HCT116 (cell line): ENCODE measurements at regions not wholly inside any gene's neighbourhood (a gene's known extent, or its start where the extent isn't known, plus 50 kb on each side); places are given as distances from the start of the nearest gene placed in this dataset.

ENCODE experiments used
- ATAC-seq: fragments of 200-7000 bp; cut with Tn5 transposase; 2 replicates; pipeline ENCODE4 v1.9.1; 2020; ENCODE audit warnings: mild to moderate bottlenecking, moderate library complexity
- BruUV-seq: library from RNA; stranded (reverse); fragments of 400-500 nt; replicated peaks from 2 replicates; lab custom pipeline; 2021; lab: Mats Ljungman, UMichigan
- CTCF ChIA-PET: fragments of 300-600 bp; sonication (Branson Sonifier 250); formaldehyde crosslinking; loops from one replicate; lab custom pipeline; 2021; ENCODE audit warnings: antibody characterized with exemption; lab: Charles Lee
- POLR2A ChIA-PET: fragments of 300-600, 350-600 bp; sonication (Branson Sonifier 250); formaldehyde crosslinking; loops from one replicate; lab custom pipeline; 2021; ENCODE audit warnings: antibody characterized with exemption; lab: Charles Lee
- RAD21 ChIA-PET, 2 experiments: fragments of 300-600 bp; sonication (Branson Sonifier 250); formaldehyde crosslinking; loops; one replicate each; lab custom pipeline; 2023; ENCODE audit warnings: low total read pairs in 2 of 2; ENCODE audit not compliant: uncharacterized antibody in 2 of 2, unreplicated experiment in 2 of 2, low non-redundant PET in 1 of 2; lab: Charles Lee
- DNase-seq: peaks from one replicate; pipeline ENCODE4 v3.0.0-alpha.2; 2010; ENCODE audit warnings: low read depth, low spot score
- H2AFZ ChIP-seq: fragments of 200-600 bp; shearing (Covaris generic), sonication (generic); 2 replicates; pipeline ENCODE4 v1.6.1; 2017; ENCODE audit warnings: low read depth, mixed run types, mixed read lengths, antibody characterized with exemption, low read length; ENCODE audit not compliant: poor library complexity, severe bottlenecking
- H3K27ac ChIP-seq: 2 replicates; pipeline ENCODE4 v1.5.1; 2012; ENCODE audit warnings: low read depth, low read length
- H3K27me3 ChIP-seq: fragments of 200-600 bp; sonication (generic); 2 replicates; pipeline ENCODE4 v1.6.1; 2016; ENCODE audit warnings: mixed run types, low read length, mixed read lengths; ENCODE audit not compliant: insufficient read depth
- H3K36me3 ChIP-seq, 2 experiments: fragments of 200-500 bp in 1 of 2; fragments of 200-600 bp in 1 of 2; sonication (Bioruptor generic) in 1 of 2; sonication (generic) in 1 of 2; 2 replicates each; pipeline versions ENCODE4 v1.5.1 to v1.6.1; 2014 to 2016; ENCODE audit warnings: low read length in 2 of 2, inconsistent platforms in 1 of 2, mixed read lengths in 1 of 2, mixed run types in 1 of 2; ENCODE audit not compliant: insufficient read depth in 2 of 2, control insufficient read depth in 1 of 2
- H3K4me1 ChIP-seq, 2 experiments: fragments of 200-600 bp in 1 of 2; sonication (generic) in 1 of 2; 2 replicates each; pipeline versions ENCODE4 v1.5.1 to v1.6.1; 2012 to 2017; ENCODE audit warnings: low read length in 2 of 2, inconsistent platforms in 1 of 2, mild to moderate bottlenecking in 1 of 2, mixed read lengths in 1 of 2, mixed run types in 1 of 2, moderate library complexity in 1 of 2; ENCODE audit not compliant: insufficient read depth in 2 of 2, control insufficient read depth in 1 of 2
- H3K4me2 ChIP-seq: fragments of 200-600 bp; sonication (generic); 2 replicates; pipeline ENCODE4 v1.6.1; 2017; ENCODE audit warnings: mixed run types, low read length, mixed read lengths
- H3K4me3 ChIP-seq, 2 experiments: fragments of 200-600 bp in 1 of 2; sonication (generic) in 1 of 2; replicated peaks in 1 of 2; 2 replicates each; pipeline ENCODE4 v1.5.1; 2011 to 2016; ENCODE audit warnings: low read length in 2 of 2, control low read depth in 1 of 2, low read depth in 1 of 2, mild to moderate bottlenecking in 1 of 2, mixed read lengths in 1 of 2, mixed run types in 1 of 2
- H3K79me2 ChIP-seq: fragments of 200-600 bp; sonication (generic); 2 replicates; pipeline ENCODE4 v1.6.1; 2017; ENCODE audit warnings: mild to moderate bottlenecking, mixed run types, low read length, moderate library complexity, mixed read lengths; ENCODE audit not compliant: insufficient read depth
- H3K9ac ChIP-seq: fragments of 200-600 bp; sonication (generic); 2 replicates; pipeline ENCODE4 v1.6.1; 2016; ENCODE audit warnings: low read length, mixed read lengths
- H3K9me2 ChIP-seq: fragments of 200-600 bp; sonication (generic), shearing (Covaris generic); 2 replicates; pipeline ENCODE4 v1.6.1; 2017; ENCODE audit warnings: mixed run types, mild to moderate bottlenecking, moderate library complexity; ENCODE audit not compliant: insufficient read depth
- H3K9me3 ChIP-seq, 2 experiments: fragments of 200-500 bp in 1 of 2; fragments of 200-600 bp in 1 of 2; sonication (Bioruptor generic) in 1 of 2; sonication (generic) in 1 of 2; 2 replicates each; pipeline ENCODE4 v1.6.1; 2014 to 2017; ENCODE audit warnings: low read length in 2 of 2, mixed read lengths in 2 of 2, inconsistent platforms in 1 of 2, low read depth in 1 of 2, mild to moderate bottlenecking in 1 of 2, mixed run types in 1 of 2, moderate library complexity in 1 of 2; ENCODE audit not compliant: control insufficient read depth in 1 of 2, insufficient read depth in 1 of 2
- H4K20me1 ChIP-seq: fragments of 200-600 bp; sonication (generic), shearing (Covaris generic); 2 replicates; pipeline ENCODE4 v1.6.1; 2017; ENCODE audit warnings: mixed run types, mild to moderate bottlenecking, moderate library complexity; ENCODE audit not compliant: insufficient read depth
- CBX3 ChIP-seq: IDR thresholded peaks from 2 replicates; pipeline ENCODE4 v1.6.1; 2012; ENCODE audit warnings: low read depth
- EGR1 ChIP-seq: IDR thresholded peaks from 2 replicates; pipeline ENCODE4 v1.6.1; 2012; ENCODE audit warnings: low read depth
- ELF1 ChIP-seq: IDR thresholded peaks from 2 replicates; pipeline ENCODE4 v1.6.1; 2012; ENCODE audit warnings: low read depth, borderline replicate concordance
- POLR2A ChIP-seq: IDR thresholded peaks from 2 replicates; pipeline ENCODE4 v1.7.0; 2011; ENCODE audit warnings: borderline replicate concordance; ENCODE audit not compliant: insufficient read depth, insufficient read length; ENCODE audit errors: extremely low read depth
- SRF ChIP-seq: IDR thresholded peaks from 2 replicates; pipeline ENCODE4 v1.6.1; 2012; ENCODE audit warnings: low read depth
- TCF7L2 ChIP-seq: IDR thresholded peaks from 2 replicates; pipeline ENCODE4 v1.7.0; 2011; ENCODE audit warnings: borderline replicate concordance, inconsistent platforms; ENCODE audit not compliant: insufficient read depth, insufficient read length; ENCODE audit errors: extremely low read depth
- YY1 ChIP-seq: IDR thresholded peaks from 2 replicates; pipeline ENCODE4 v1.6.1; 2011; ENCODE audit warnings: low read length, low read depth, moderate library complexity, mild to moderate bottlenecking; ENCODE audit not compliant: insufficient replicate concordance; ENCODE audit errors: extremely low read depth
- ZFX ChIP-seq: fragments of 450-650 bp; IDR thresholded peaks from 2 replicates; pipeline ENCODE4 v1.6.1; 2017
- intact Hi-C: fragments of 100-400 bp; cut with micrococcal nuclease; formaldehyde crosslinking; loops from 2 replicates; pipeline ENCODE4 v1.10.0; 2022
- TF ChIP-seq, protein P1 (sequence below): IDR thresholded peaks from 2 replicates; pipeline ENCODE4 v1.6.1; 2012
- TF ChIP-seq, protein P2 (sequence below): IDR thresholded peaks from 2 replicates; pipeline ENCODE4 v1.6.1; 2012; ENCODE audit warnings: low read depth
- TF ChIP-seq, protein P3 (sequence below): IDR thresholded peaks from 2 replicates; pipeline ENCODE4 v1.6.1; 2012

DNA sequence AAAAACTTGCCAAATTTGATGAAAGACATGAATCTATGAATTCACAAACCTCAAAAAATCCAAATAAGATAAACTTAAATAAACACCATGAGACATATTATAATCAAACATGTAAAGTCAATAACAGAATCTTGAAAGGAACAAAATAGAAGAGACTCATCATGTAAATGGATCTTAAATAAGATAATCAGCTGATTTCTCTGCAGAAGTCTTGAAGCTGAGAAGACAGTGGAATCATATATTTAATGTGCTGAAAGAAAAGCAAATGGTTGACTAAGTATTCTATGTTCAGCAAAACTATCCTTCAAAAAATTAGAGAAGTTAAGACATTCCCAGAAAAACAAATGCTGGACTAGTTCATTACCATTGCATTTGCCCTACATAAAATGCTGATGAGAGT is 215.7 kb upstream of the SPIN4 start:
- Histone ChIP-seq H3K9ac (no peak overlapping the region), H3K4me2 (no peak overlapping the region), H3K36me3 (no peaks in the 10 kb centered on the region), H3K79me2 (no peaks in the 10 kb centered on the region), H4K20me1 (no peaks in the 10 kb centered on the region), H3K9me3 (no peaks in the 10 kb centered on the region), H3K4me3 (no peak overlapping the region), H3K4me1 (no peaks in the 10 kb centered on the region), H3K27ac (no peak overlapping the region), H3K9me2 (no peaks in the 10 kb centered on the region), H2AFZ (no peak overlapping the region), H3K27me3 (no peaks in the 10 kb centered on the region)
- intact Hi-C loops: no loop called here
- ChIA-PET RAD21 (interaction anchor here in 1 of 2 experiments (0.6 kb wide), 1 partner anchor 25 kb away, joined by 3 read pairs; no protein-coding TSS in a partner anchor), CTCF (no interaction called here), POLR2A (no interaction called here)
- BruUV-seq: no TSS peak
- no peak for TF ChIP-seq ZFX
- TF ChIP-seq CBX3: no peak
- TF ChIP-seq, protein P1, sequence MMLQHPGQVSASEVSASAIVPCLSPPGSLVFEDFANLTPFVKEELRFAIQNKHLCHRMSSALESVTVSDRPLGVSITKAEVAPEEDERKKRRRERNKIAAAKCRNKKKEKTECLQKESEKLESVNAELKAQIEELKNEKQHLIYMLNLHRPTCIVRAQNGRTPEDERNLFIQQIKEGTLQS: no peak
- no peak for TF ChIP-seq ELF1
- no peak for TF ChIP-seq YY1
- no peak for TF ChIP-seq POLR2A
- no peak for TF ChIP-seq TCF7L2
- no peak for TF ChIP-seq EGR1
- TF ChIP-seq, protein P2, sequence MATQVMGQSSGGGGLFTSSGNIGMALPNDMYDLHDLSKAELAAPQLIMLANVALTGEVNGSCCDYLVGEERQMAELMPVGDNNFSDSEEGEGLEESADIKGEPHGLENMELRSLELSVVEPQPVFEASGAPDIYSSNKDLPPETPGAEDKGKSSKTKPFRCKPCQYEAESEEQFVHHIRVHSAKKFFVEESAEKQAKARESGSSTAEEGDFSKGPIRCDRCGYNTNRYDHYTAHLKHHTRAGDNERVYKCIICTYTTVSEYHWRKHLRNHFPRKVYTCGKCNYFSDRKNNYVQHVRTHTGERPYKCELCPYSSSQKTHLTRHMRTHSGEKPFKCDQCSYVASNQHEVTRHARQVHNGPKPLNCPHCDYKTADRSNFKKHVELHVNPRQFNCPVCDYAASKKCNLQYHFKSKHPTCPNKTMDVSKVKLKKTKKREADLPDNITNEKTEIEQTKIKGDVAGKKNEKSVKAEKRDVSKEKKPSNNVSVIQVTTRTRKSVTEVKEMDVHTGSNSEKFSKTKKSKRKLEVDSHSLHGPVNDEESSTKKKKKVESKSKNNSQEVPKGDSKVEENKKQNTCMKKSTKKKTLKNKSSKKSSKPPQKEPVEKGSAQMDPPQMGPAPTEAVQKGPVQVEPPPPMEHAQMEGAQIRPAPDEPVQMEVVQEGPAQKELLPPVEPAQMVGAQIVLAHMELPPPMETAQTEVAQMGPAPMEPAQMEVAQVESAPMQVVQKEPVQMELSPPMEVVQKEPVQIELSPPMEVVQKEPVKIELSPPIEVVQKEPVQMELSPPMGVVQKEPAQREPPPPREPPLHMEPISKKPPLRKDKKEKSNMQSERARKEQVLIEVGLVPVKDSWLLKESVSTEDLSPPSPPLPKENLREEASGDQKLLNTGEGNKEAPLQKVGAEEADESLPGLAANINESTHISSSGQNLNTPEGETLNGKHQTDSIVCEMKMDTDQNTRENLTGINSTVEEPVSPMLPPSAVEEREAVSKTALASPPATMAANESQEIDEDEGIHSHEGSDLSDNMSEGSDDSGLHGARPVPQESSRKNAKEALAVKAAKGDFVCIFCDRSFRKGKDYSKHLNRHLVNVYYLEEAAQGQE: no peak
- no peak for TF ChIP-seq SRF
- TF ChIP-seq, protein P3, sequence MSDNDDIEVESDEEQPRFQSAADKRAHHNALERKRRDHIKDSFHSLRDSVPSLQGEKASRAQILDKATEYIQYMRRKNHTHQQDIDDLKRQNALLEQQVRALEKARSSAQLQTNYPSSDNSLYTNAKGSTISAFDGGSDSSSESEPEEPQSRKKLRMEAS: no peak
- ATAC-seq (no peak), DNase-seq (no peak)
